H54 (cell line): ENCODE measurements at regions not wholly inside any gene's neighbourhood (a gene's known extent, or its start where the extent isn't known, plus 50 kb on each side); places are given as distances from the start of the nearest gene placed in this dataset.
"Not testable (repeated sequence)": the region's sequence is repeated elsewhere in the genome, so short reads cannot be mapped to it uniquely, and the experiment has no call there.

Experiments
- DNase-seq: peaks from one replicate; pipeline ENCODE4 v3.0.0; 2011; ENCODE audit warnings: low spot score, mixed read lengths; ENCODE audit not compliant: insufficient read length
- FAIRE-seq: peaks from 3 replicates; lab custom pipeline; 2011; peaks lifted over from hg19 to GRCh38; lab: Jason Lieb, UNC
- POLR2A ChIP-seq: IDR thresholded peaks from 2 replicates; pipeline ENCODE4 v1.6.1; 2011; ENCODE audit warnings: low read depth, mild to moderate bottlenecking, low read length

DNA sequence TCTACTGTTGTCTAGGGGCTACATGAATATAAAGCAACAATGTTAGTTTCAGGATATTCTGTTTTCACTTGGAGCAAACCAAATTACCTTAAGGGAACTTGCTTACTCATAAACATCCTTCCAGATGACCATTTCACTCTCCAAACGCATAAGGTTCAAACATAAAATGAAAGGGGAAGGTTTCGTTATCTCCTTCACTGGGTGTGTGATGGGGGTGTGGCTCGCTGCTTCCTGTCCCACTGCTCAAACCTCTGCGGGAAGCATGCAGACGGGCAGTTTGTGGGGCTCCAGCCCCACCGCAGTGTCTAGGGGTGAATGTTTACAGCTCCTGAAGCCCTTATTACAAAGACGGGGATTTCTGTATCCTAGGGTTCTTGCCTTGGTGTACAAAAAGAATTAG lies 1310.9 kb upstream of the TMEFF2 start:
- DNase-seq = no peak
- no peak for TF ChIP-seq POLR2A
- FAIRE-seq = no peak

DNA sequence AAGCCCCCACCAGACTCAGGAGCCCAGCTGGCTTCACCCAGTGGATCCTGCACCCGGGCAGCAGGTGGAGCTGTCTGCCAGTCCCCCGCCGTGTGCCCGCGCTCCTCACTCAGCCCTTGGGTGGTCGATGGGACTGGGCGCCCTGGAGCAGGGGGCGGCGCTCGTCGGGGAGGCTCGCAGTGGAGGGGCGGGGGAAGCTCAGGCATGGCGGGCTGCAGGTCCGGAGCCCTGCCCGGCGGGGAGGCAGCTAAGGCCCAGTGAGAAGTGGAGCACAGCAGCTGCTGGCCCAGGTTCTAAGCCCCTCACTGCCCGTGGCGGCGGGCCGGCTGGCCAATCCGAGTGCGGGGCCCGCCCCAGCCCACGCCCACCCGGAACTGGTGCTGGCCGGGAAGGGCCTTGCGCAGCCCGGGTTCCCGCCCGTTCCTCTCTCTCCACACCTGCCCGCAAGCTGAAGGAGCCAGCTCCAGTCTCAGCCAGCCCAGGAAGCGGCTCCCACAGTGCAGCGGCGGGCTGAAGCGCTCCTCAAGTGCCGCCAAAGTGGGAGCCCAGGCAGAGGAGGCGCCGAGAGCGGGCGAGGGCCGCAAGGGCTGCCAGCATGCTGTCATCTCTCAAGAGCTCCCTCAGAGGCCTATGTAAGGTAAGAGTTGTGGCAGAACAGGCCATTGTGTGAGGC lies 1307.8 kb upstream of the TMEFF2 start:
- FAIRE-seq (no peak), DNase-seq (no peak)
- no peak for TF ChIP-seq POLR2A

DNA sequence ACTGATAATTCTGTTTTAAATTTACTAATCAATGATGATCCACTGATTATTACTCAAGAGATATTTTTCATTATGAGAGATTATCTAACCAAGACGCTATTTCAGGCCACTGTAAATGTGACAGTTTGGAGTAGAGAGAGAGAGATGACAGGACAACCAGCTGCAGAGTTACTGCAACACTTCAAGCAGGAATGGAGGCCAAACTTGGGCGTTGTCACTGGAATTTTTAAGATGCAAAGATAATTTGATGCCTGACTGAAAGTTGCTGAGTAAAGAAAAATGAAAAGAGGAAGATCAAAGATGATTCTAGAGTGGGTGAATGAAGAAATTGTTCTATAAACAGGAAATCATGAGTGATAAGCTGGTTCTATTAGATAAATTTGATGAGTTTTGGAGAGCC lies 1302.1 kb upstream of the TMEFF2 start:
- TF ChIP-seq POLR2A = no peak
- DNase-seq (no peak), FAIRE-seq (no peak)

DNA sequence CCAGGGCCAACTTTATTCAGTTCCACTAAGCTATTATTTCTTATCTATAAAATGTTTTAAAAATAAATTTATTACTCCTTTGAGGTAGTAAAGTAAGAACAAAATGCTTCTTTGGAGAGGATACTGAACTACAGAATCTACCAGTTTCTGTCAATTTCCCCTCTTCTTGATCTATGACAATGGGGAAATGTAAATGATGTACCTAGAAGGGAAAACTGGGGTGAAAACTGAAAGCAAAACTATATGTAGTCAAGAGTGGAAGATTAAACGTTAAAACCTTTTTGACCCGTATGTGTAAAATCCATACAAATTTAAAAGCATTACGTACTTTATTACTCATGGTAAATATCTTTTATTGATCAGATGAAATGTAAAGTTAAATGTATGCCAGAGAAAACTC lies 1287.8 kb upstream of the TMEFF2 start:
- no peak for FAIRE-seq
- DNase-seq = no peak

DNA sequence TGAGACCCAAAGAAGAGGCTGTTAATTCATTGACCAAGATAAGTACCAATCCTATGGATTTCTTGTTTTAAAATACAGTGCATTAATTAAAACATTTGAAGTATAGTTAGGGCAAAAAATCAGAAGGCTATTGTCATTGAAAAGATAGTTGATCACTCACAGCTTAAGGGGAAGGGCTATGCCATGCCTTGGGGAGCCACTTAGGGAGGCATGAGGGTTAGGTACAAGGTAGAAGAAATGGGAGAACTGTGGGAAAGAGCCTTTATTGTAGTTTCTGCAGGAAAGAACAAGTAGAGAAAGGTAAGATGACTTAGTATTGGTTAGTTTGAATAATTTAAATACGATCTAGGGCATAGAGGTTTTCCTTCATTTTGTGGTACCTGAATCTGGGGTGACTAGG lies 1285.5 kb upstream of the TMEFF2 start:
- DNase-seq (no peak), FAIRE-seq (no peak)
- TF ChIP-seq POLR2A = no peak

More for the DNA sequence above, 1287.8 kb upstream of the TMEFF2 start:
- TF ChIP-seq POLR2A = no peak

DNA sequence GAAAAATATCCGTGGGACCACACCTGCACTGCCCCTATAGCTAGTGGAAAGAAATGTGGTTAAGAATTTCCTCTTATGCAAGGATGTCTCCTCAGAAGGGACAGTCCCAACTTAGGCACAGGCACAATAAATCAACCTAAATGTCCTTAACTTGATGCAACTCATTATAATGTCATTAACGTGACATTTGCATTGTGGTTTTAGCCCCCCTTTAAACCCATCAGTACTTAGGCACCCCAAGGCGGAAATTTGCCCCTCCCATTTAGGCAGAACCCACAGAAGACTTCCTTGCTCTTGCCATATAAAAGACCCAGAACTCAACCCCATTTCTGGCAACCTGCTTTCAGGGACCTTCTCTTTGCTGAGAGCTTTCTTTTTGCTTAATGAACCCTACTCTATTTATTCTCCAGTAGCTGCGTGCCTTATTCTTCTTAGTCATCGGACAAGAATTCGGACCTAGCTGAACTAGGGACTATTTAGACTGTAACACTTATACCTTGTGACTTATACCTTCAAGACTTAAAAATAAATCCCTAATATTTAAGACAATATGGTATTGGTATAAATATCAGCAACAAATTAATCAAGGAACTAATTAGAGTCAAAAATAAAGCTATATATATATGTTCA lies 1281.6 kb upstream of the TMEFF2 start:
- no peak for FAIRE-seq

DNA sequence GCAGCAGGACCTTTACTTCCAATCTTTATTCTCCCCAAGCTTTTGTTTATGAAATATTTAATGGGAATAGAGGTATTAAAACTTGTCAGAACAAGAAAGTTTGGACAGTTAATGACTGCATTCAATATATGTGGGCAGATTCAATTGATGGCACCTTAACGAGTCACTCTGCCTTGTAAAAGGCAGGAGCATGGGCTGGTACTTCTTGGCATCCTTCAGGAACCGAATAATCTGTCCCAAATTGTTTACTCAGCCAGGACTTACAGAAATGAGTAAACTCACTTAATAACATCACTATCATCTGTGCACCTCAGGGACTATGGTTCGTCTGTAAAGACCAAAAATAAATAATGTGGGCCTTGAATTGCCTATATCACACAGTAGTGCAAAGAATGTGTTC lies 1280.3 kb upstream of the TMEFF2 start:
- TF ChIP-seq POLR2A = no peak
- FAIRE-seq = no peak

More for the DNA sequence above, 1281.6 kb upstream of the TMEFF2 start:
- DNase-seq = no peak
- no peak for TF ChIP-seq POLR2A

DNA sequence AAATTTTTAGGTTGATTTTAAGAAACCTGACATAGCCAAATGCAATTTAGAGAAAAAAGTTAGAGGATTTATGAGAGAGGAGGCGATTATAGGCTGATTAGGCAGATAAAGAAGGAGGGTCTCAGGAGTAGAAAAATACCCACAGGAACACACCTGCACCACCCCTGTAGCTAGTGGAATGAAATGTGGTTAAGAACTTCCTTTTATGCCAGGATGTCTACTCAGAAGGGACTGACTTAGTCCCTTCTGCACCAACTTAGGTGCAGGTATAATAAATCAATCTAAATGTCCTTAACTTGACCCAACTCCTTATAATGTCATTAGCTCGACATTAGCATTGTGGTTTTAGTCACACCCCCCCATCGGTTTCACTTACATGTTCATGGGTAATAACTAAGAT lies 1274.5 kb upstream of the TMEFF2 start:
- TF ChIP-seq POLR2A = no peak
- FAIRE-seq (no peak), DNase-seq (no peak)

More for the DNA sequence above, 1280.3 kb upstream of the TMEFF2 start:
- DNase-seq = no peak

DNA sequence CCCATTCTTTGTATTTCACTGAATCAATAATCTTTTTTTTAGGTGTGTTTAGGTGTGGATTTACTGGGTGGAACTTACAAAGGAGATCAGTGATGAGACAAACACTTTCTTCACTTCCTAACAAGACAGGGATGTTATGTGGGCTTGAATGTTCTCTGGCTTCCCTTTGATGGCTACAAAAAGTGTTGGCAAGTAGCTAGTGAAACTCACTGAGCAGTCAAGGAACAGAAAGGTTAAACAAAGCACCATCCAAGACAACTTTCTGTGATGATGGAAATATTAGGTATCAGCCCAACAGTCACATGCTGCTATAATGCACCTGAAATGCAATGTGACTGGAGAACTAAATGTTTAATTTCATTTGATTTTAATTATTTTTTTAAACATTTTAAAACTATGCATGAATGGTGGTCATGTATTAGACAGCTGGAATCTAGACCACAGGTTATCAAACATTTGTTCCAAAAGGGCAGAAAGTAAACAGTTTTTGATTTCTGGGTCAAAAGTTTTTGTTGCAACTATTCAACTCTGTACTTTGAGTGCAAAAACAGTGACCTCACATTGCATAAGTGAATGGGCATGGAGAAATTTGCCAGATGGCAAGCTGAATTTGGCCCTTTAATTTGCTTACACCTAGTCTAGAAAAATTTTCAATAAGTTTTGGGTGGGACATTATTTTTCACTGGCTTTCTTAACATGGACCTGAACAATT lies 1272.7 kb upstream of the TMEFF2 start:
- TF ChIP-seq POLR2A = no peak
- no peak for FAIRE-seq
- DNase-seq = no peak

DNA sequence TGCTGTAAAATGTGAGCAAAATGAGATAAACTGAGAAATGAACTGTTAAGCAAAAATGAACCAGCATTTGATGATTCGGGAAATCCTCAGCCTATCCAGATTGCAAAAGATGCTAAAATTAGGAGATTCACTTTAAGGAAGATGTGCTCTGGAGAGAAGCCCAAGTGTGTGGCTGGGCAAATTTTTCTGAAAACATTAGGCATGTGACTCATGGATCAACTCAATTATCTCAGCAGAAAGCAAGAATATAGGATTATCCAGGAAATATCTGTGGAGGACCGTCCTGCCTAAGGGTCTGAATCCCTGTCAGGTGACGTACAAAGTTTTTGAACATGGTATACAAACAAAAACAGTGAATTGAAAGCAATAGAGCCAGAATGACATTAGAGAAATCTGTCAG lies 1268.3 kb upstream of the TMEFF2 start:
- DNase-seq (no peak), FAIRE-seq (no peak)
- no peak for TF ChIP-seq POLR2A

DNA sequence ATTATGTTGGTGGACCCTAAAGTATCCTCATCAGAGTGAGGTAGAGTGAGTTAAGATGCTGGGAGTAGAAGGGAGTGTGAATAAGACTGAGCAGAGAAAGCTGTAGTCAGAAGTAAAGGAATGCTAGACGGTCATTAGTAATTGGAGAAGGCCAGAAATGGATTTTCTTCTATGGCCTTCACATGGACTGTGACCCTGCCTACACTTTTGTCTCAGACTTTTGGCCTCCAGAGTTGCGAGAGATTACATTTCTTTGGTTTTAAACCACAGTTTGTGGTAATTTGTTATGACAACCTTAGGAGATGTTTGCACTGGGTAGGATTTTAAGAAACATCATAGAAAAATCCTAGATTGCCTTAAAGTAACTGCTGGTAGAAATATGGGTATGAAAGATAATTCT lies 1267.7 kb upstream of the TMEFF2 start:
- no peak for FAIRE-seq
- TF ChIP-seq POLR2A = no peak
- DNase-seq = no peak

DNA sequence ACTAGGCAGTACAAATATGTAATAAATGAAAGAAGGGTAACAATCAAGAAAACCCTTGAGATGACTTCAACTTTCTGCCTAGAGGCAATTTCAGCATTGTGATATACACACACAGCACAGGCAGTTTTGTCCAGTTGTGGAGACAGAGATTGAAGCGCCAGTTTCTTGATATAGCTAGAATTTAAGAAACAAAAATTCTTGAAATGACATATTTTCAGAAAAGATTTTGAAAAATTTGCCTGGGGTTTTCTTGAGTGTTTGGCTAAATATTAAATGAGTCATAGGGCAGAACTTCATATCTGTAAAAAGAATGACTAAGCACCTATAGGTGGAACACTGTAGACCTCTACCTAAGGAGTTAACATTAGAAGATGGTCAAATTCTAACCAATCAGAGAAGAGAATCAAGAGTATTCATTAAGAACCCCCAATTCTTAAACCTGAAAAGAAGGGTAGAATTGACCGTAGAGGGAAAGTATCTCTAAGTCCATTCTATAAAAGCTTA lies 1266.8 kb upstream of the TMEFF2 start:
- FAIRE-seq (no peak), DNase-seq (no peak)
- no peak for TF ChIP-seq POLR2A

DNA sequence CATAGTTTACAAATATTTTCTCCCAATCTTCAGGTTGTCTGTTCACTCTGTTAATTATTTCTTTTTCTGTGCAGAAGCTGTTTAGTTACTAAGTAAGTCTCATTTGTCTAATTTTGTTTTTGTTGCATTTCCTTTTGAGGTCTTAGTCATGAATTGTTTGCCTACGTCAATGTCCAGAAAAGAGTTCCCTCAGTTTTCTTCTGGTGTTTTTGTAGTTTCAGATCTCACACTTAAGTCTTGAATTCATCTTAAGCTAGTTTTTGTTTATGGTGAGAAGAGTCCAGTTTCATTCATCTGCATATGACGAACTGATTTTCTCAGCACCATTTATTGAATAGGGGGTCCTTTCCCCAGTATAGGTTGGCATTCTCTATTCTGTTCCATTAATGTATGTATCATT lies 1252.2 kb upstream of the TMEFF2 start:
- no peak for TF ChIP-seq POLR2A
- FAIRE-seq = no peak
- no peak for DNase-seq

DNA sequence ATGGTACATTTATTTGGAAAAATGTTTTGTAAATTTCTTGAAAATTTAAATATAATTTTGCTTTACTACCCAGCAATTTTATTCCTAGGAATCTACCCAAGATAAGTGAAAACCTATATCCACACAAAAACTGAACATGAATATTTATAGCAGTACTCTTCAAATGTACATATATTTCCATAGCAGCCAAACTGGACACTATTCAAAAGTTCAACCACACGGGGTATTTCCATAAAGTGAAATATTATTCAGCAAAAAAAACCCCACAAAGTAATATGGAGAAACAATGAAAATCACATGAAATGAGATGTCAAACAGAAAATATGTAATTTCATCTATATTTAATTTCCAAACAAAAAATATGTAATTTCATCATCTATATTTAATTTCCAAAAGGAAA lies 1247.6 kb upstream of the TMEFF2 start:
- DNase-seq (no peak), FAIRE-seq (no peak)
- TF ChIP-seq POLR2A = no peak

DNA sequence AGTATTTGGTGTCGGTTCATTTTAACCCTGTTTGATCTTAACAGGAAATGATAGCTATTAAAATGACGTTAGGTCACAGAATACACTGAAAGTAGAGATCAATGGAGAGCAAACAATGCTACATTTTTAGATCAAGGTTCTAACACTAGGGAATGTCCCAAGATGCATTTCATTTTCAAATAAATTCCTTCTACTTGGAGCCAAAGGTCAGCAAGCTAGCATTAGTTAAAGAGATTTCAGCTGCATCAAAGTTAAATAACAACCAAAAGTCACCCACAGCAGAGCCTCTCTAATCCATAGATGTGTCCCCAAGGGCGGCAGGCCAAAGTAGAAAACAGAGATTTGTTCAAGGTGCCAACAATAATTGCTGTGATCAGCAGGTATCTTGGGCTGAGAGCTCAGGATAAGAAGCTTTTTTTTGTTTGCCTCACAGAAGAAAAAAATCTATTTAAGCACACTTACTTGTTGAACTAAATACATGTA lies 1233.6 kb upstream of the TMEFF2 start:
- DNase-seq (no peak), FAIRE-seq (no peak)
- TF ChIP-seq POLR2A = no peak

DNA sequence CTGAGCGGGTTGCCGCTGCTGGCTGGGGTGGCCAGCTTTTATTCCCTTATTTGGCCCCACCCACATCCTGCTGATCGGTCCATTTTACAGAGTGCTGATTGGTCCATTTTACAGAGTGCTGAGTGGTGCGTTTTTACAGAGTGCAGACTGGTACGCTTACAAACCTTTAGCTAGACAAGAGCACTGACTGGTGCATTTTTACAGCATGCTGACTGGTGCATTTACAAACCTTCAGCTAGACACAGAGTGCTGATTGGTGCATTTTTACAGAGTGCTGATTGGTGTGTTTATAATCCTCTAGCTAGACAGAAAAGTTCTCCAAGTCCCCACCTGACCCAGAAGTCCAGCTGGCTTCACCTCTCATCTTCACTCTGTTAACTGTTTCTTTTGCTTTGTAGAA lies 1217.6 kb upstream of the TMEFF2 start:
- not testable (repeated sequence) for DNase-seq, FAIRE-seq
